NB4 (cell line): ENCODE measurements at regions not wholly inside any gene's neighbourhood (a gene's known extent, or its start where the extent isn't known, plus 50 kb on each side); places are given as distances from the start of the nearest gene placed in this dataset.

Experiments
- CTCF ChIP-seq: IDR thresholded peaks from one replicate; pipeline ENCODE4 v1.5.1; 2012; ENCODE audit warnings: low read depth, low read length
- POLR2A ChIP-seq: IDR thresholded peaks from 2 replicates; pipeline ENCODE4 v1.6.1; 2011; ENCODE audit warnings: mild to moderate bottlenecking; ENCODE audit not compliant: insufficient read length; ENCODE audit errors: extremely low read depth

DNA sequence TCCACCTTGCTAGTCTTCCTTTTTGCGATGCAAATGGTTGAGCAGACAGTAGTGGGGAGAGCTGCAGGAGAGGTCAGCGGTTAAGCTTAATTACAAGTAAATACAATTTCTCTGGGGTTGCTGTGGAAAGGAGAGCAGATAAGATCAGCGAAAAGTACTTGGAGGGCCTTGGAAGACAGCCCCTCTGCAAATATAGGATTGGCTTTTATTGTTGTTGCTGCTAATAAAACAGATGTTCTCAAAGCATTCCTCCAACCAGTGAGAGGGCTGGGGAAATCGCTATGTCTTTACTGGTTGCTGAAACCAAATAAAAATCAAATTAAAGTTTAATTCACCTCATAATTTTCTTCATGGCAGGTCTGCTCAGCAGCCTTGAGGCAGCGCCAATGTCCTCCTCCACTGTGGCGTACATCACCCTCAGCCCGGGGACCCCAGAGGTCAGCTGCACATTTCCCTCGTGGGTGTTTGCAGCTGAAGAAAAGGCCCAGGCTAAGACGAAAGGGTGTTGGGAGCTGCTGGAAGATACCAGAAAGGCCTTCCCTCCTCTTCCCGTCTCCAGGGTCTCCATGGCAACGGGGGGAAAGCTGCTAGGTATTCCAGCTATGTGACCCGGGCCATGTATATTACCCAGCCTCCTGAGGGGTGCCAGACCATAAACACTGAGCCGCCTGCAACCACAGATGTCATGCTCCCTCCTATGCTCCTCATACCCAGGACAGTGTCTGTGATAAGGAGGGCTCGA, 54.6 kb upstream of the POU2F1 start:
- TF ChIP-seq CTCF (no peak), POLR2A (no peak)
